Naive thymus-derived CD8-positive, alpha-beta T cell (primary cell): ENCODE measurements at regions not wholly inside any gene's neighbourhood (a gene's known extent, or its start where the extent isn't known, plus 50 kb on each side); places are given as distances from the start of the nearest gene placed in this dataset.

Experiments
- ATAC-seq, 2 donors: fragments of 150-1000 bp; cut with Tn5 transposase in 1 of 2; sonication (Bioruptor Pico), chemical (Tn5 transposase) in 1 of 2; 1 replicate in 1 of 2; 2 replicates in 1 of 2; pipeline ENCODE4 v1.10.0; 2021; ENCODE audit warnings: mild to moderate bottlenecking in 2 of 2, moderate library complexity in 2 of 2
- POLR2A ChIA-PET: fragments of 350-600 bp; sonication (Branson Sonifier 250); formaldehyde crosslinking; loops from one replicate; lab custom pipeline; 2021; ENCODE audit warnings: antibody characterized with exemption; lab: Charles Lee
- DNase-seq, 10 donors: peaks; one replicate each; pipeline versions ENCODE4 v3.0.0 to v3.0.0-alpha.2; 2020 to 2022
- H3K27ac Mint-ChIP-seq, 10 donors: one replicate each; pipeline ENCODE4 v1.8.0; 2020 to 2022; ENCODE audit warnings: mild to moderate bottlenecking in 10 of 10, mixed read lengths in 10 of 10, moderate library complexity in 4 of 10, inconsistent platforms in 1 of 10
- H3K27me3 Mint-ChIP-seq, 5 donors: one replicate each; pipeline ENCODE4 v1.8.0; 2021 to 2022; ENCODE audit warnings: mixed read lengths in 5 of 5
- H3K36me3 Mint-ChIP-seq, 3 donors: one replicate each; pipeline ENCODE4 v1.8.0; 2020 to 2022; ENCODE audit warnings: mixed read lengths in 3 of 3, mild to moderate bottlenecking in 2 of 3, inconsistent platforms in 1 of 3
- H3K4me1 Mint-ChIP-seq, 4 donors: one replicate each; pipeline ENCODE4 v1.8.0; 2021 to 2022; ENCODE audit warnings: mixed read lengths in 4 of 4
- H3K4me3 Mint-ChIP-seq, 10 donors: one replicate each; pipeline ENCODE4 v1.8.0; 2020 to 2022; ENCODE audit warnings: mild to moderate bottlenecking in 10 of 10, mixed read lengths in 10 of 10, moderate library complexity in 6 of 10, inconsistent platforms in 1 of 10
- H3K9me3 Mint-ChIP-seq, 9 donors: one replicate each; pipeline ENCODE4 v1.8.0; 2020 to 2022; ENCODE audit warnings: mixed read lengths in 9 of 9, mild to moderate bottlenecking in 3 of 9, inconsistent platforms in 1 of 9, moderate library complexity in 1 of 9

DNA sequence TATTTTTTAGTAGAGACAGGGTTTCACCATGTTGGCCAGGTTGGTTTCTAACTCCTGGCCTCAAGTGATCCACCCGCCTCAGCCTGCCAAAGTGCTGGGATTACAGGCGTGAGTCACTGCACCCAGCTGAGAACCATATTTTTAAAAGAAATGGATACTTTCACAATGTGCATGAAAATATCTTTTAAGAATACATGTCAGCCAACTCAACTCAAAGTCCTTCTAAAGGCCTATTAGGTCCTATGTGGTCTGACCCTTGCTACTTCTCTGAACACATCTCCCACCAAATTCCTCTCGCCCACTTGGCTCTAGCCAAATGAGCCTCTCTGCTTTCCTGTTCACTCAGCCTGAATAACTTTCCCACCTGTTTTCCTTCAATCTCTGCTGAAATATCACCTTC lies 119.6 kb downstream of the MTX2 start:
- H3K9me3 Mint-ChIP-seq: no peaks in the 10 kb centered on the region
- no peak overlapping the region for H3K4me3 Mint-ChIP-seq
- ATAC-seq (no peak), DNase-seq (no peak)
- H3K27me3 Mint-ChIP-seq: peaks cover 18 to 52% (median 31%) of the 10 kb centered on the region in 5 donors
- H3K4me1 Mint-ChIP-seq: no peaks in the 10 kb centered on the region
- POLR2A ChIA-PET: no interaction called here
- H3K36me3 Mint-ChIP-seq: no peaks in the 10 kb centered on the region
- no peak overlapping the region for H3K27ac Mint-ChIP-seq

GRCh38 chr2:176390276-176391147 lies 121.3 kb downstream of the MTX2 start:
- no peak for ATAC-seq
- Mint-ChIP-seq H3K4me1 (no peaks in the 10 kb centered on the region), H3K27me3 (peaks cover 20 to 47% (median 32%) of the 10 kb centered on the region in 5 donors), H3K27ac (no peak overlapping the region), H3K36me3 (no peaks in the 10 kb centered on the region), H3K9me3 (no peaks in the 10 kb centered on the region), H3K4me3 (no peak overlapping the region)
- POLR2A ChIA-PET: no interaction called here
- DNase-seq: no peak

DNA sequence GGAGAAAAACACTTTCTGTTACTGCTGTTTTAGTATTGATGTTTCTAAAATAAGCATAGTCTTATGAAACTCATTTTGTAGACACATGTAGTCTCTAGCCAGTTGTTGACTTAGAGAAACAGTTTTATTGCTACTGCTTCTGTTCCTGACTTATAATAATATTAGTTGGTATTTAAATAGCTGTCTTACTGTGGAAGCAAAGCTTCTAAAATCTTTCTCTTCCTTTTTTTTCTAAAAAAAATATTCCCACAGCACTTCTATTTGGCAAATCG lies 121.8 kb downstream of the MTX2 start:
- Mint-ChIP-seq H3K27me3 (peaks cover 19 to 47% (median 32%) of the 10 kb centered on the region in 5 donors), H3K9me3 (no peaks in the 10 kb centered on the region), H3K4me3 (no peak overlapping the region), H3K4me1 (no peaks in the 10 kb centered on the region), H3K36me3 (no peaks in the 10 kb centered on the region), H3K27ac (no peak overlapping the region)
- POLR2A ChIA-PET: no interaction called here
- no peak for ATAC-seq
- no peak for DNase-seq

- DNase-seq (no peak), ATAC-seq (no peak)
- H3K4me3 Mint-ChIP-seq: no peak overlapping the region
- H3K9me3 Mint-ChIP-seq: no peaks in the 10 kb centered on the region
- POLR2A ChIA-PET: no interaction called here
- H3K4me1 Mint-ChIP-seq: no peaks in the 10 kb centered on the region
- peaks cover 12 to 47% (median 28%) of the 10 kb centered on the region in 5 donors for H3K27me3 Mint-ChIP-seq
- no peaks in the 10 kb centered on the region for H3K36me3 Mint-ChIP-seq
- H3K27ac Mint-ChIP-seq: no peak overlapping the region
Observed at GRCh38 chr2:176392249-176392648, 123.0 kb downstream of the MTX2 start.

GRCh38 chr2:176392744-176393414 lies 123.6 kb downstream of the MTX2 start:
- H3K36me3 Mint-ChIP-seq: no peaks in the 10 kb centered on the region
- no peak overlapping the region for H3K27ac Mint-ChIP-seq
- DNase-seq (no peak), ATAC-seq (no peak)
- peaks cover 10 to 43% (median 28%) of the 10 kb centered on the region in 5 donors for H3K27me3 Mint-ChIP-seq
- H3K4me1 Mint-ChIP-seq: no peaks in the 10 kb centered on the region
- POLR2A ChIA-PET: no interaction called here
- no peaks in the 10 kb centered on the region for H3K9me3 Mint-ChIP-seq
- H3K4me3 Mint-ChIP-seq: no peak overlapping the region

DNA sequence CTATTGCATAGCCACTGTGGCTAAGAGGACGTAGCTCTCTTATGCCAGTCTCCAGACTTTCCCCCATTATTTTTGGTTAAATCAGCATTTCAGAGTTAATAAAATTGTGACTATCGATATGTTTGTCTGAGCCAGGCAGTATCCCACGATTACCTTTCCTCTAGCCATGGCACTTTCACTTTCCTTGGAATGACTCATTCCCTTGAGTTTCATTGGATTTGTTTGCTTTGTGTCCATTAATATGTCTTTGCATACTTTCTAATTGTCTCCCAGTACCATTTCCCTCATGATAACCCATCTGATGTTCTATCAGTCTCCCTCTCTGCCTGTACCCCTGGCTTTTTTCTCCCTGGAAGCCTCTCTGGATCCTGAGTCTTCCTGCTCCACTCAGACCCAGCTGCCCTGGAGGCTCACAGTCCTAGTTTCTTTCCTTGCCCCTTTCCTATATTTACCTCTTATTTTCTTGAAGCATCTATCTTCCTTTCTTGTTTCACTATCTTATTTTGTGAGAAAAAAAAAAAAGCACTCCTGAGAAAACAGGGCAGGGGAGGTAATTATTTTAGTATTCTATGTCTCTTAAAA lies 126.1 kb downstream of the MTX2 start:
- no peaks in the 10 kb centered on the region for H3K4me1 Mint-ChIP-seq
- DNase-seq: no peak
- no peak overlapping the region for H3K27ac Mint-ChIP-seq
- no peak for ATAC-seq
- no peaks in the 10 kb centered on the region for H3K9me3 Mint-ChIP-seq
- POLR2A ChIA-PET: no interaction called here
- peaks cover 5 to 27% (median 19%) of the 10 kb centered on the region in 5 donors for H3K27me3 Mint-ChIP-seq
- H3K36me3 Mint-ChIP-seq: no peaks in the 10 kb centered on the region
- no peak overlapping the region for H3K4me3 Mint-ChIP-seq

DNA sequence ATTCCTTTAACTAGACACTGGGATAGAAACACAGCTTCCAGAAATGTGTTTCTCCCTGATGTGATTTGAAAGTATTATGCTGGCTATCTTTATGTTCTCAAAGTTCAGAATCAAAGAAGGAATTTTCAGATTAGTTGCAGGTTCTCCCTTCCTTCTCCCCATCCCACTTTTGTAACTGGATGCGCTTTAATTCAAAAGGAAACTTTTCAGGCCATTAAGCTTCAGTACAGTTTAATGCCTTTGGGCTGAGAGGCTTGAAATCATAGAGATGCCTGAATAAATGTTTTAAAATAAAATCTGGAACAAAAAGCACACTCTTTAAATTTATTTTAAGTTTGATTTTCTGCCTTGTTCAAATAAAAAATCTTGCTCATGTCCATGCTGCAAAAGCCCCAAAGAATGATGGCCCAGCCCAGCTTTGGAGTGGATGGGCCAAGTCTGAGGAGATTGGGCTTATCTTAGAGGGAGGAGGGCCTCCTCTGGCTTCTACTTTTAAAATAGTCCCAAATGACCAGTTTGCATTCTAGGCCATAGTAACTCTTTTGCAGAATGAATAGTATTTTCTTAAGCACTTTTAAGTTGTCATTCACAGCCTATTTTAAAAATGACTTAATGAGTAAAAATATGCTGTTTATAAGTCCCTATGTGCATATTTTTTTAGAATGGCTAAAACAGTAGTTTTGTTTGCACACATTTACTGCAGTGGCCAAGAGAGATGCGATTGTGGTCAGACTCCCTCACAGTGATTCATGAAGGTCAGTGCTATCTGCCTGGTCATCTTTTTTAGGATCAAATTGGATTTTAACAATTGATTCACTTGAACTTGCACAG lies 129.2 kb downstream of the MTX2 start:
- Mint-ChIP-seq H3K36me3 (no peaks in the 10 kb centered on the region), H3K4me3 (no peak overlapping the region), H3K9me3 (no peaks in the 10 kb centered on the region), H3K27me3 (peaks cover 3 to 27% (median 13%) of the 10 kb centered on the region in 5 donors), H3K27ac (no peak overlapping the region), H3K4me1 (no peaks in the 10 kb centered on the region)
- no peak for DNase-seq
- POLR2A ChIA-PET: no interaction called here
- ATAC-seq: no peak

- H3K9me3 Mint-ChIP-seq: no peaks in the 10 kb centered on the region
- H3K27ac Mint-ChIP-seq: no peak overlapping the region
- POLR2A ChIA-PET: no interaction called here
- H3K4me3 Mint-ChIP-seq: no peak overlapping the region
- peaks cover 2 to 27% (median 12%) of the 10 kb centered on the region in 5 donors for H3K27me3 Mint-ChIP-seq
- ATAC-seq (no peak), DNase-seq (no peak)
- no peaks in the 10 kb centered on the region for H3K36me3 Mint-ChIP-seq
- no peaks in the 10 kb centered on the region for H3K4me1 Mint-ChIP-seq
Observed at GRCh38 chr2:176399074-176399598, 129.9 kb downstream of the MTX2 start.

DNA sequence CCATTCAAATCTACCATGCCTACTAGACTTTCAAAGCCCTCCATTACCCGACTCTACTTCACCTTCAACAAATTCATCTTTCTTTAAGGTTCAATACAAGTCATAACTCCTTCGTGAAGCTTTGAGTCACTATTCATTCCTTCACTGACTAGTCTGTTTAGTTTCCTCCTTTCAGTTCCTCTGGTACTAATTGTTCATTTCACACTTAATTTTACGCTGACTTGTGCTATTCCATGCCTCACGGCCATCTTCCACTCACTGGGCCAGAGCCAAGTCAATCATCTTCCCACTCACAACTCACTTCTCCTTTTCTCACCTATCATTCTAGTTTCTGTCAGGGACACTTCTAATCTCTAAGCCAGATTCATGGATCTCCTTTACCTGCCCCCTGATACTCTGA lies 136.2 kb downstream of the MTX2 start:
- no peaks in the 10 kb centered on the region for H3K4me1 Mint-ChIP-seq
- no peaks in the 10 kb centered on the region for H3K9me3 Mint-ChIP-seq
- POLR2A ChIA-PET: no interaction called here
- no peak overlapping the region for H3K27ac Mint-ChIP-seq
- DNase-seq (no peak), ATAC-seq (no peak)
- H3K36me3 Mint-ChIP-seq: no peaks in the 10 kb centered on the region
- H3K27me3 Mint-ChIP-seq: peaks cover 2 to 26% (median 4%) of the 10 kb centered on the region in 5 donors
- no peak overlapping the region for H3K4me3 Mint-ChIP-seq

- peaks cover 2 to 39% (median 7%) of the 10 kb centered on the region in 5 donors for H3K27me3 Mint-ChIP-seq
- no peak for ATAC-seq
- POLR2A ChIA-PET: no interaction called here
- H3K4me3 Mint-ChIP-seq: no peak overlapping the region
- H3K27ac Mint-ChIP-seq: no peak overlapping the region
- no peak for DNase-seq
- H3K9me3 Mint-ChIP-seq: no peaks in the 10 kb centered on the region
- H3K36me3 Mint-ChIP-seq: no peaks in the 10 kb centered on the region
- no peaks in the 10 kb centered on the region for H3K4me1 Mint-ChIP-seq
Observed at GRCh38 chr2:176407706-176408105, 138.5 kb downstream of the MTX2 start.

DNA sequence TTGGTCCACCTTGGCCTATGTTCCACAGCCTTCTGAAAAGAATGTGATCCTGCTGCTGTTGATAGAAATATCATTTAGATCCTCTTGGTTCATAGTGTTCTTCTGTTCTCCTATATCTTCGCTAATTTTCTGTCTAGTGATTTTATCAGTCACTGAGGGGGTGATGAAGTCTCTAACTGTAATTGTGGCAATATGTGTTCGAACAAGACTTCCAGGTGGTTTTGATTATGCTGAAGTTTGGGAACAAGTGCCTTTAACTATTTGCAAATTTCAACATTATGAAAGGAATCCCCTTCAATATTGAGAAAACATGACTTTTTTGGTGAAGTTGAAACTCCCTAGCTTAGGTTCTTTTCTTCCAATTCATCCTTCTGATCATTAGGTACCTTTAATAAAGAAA lies 140.4 kb downstream of the MTX2 start:
- Mint-ChIP-seq H3K4me1 (no peaks in the 10 kb centered on the region), H3K27me3 (peaks cover 4 to 55% (median 13%) of the 10 kb centered on the region in 5 donors), H3K27ac (no peak overlapping the region), H3K9me3 (no peaks in the 10 kb centered on the region), H3K4me3 (no peak overlapping the region), H3K36me3 (no peaks in the 10 kb centered on the region)
- no peak for DNase-seq
- ATAC-seq: no peak
- POLR2A ChIA-PET: no interaction called here

DNA sequence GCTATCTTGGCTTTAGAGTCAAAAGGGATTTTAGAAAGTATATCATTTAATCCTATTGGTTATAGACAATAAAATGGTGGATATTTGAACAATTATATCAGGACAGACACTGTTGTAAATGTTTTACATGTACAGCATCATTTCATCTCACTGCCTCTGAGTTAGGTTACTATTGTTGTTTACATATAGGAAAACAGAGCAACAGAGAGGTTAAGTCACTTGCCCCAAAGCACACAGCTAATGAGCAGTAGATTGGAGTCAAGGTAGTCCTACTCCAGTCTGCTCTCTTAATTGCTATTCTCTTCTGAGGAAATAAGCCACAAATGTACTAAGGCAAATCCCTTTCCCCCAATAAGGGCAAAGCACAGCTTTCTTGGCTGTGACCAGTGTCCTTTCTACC lies 142.9 kb downstream of the MTX2 start:
- no peak for ATAC-seq
- no peak overlapping the region for H3K4me3 Mint-ChIP-seq
- no peak for DNase-seq
- no peaks in the 10 kb centered on the region for H3K4me1 Mint-ChIP-seq
- H3K9me3 Mint-ChIP-seq: no peaks in the 10 kb centered on the region
- no peak overlapping the region for H3K27ac Mint-ChIP-seq
- peaks cover 9 to 68% (median 23%) of the 10 kb centered on the region in 5 donors for H3K27me3 Mint-ChIP-seq
- H3K36me3 Mint-ChIP-seq: no peaks in the 10 kb centered on the region
- POLR2A ChIA-PET: no interaction called here
